ENCODE measurements at regions not wholly inside any gene's neighbourhood (a gene's known extent, or its start where the extent isn't known, plus 50 kb on each side); places are given as distances from the start of the nearest gene placed in this dataset.

DNA sequence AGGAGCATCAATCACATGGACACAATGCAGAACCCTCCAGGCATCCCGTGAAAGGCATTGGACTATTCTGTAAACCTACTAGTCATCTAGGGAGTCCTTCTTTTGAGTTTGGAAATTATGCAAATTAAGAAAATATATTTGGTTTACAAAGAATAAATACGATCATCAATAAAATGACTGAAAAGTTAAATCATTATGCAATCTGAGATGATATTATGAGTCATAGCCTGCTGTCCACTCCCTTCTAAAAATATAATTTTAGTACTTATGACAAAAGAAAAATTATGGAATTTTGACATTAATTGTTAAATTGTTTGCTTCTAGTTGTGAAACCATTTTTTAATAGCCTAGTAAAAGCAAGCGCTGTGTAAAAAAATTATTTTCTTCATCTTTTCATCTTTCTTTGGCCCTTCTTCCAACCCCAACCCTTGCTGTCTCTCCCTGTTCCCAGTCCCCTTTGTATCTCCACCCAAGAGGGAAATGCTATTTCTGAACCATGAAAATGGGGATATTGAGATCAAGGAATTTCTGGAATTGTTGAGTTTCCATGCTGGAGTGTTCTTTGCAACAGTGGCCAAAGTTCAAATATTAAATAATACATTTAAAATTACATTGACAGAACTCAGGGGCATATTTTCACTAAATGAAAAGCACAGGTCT, 599.8 kb downstream of the COL12A1 start:
- POLR2A ChIA-PET, result interaction anchor here (1.0 to 1.4 kb wide), 2 partner anchors 28 to 52 kb away, joined by 3 read pairs; no protein-coding TSS in a partner anchor
- H3K4me3 ChIP-seq (ENCODE audit: low read depth, low read length), result no peak overlapping the region
- CTCF ChIA-PET, result no interaction called here
- DNase-seq (ENCODE audit: low read depth, low spot score), result no peak
- TF ChIP-seq, protein P1, sequence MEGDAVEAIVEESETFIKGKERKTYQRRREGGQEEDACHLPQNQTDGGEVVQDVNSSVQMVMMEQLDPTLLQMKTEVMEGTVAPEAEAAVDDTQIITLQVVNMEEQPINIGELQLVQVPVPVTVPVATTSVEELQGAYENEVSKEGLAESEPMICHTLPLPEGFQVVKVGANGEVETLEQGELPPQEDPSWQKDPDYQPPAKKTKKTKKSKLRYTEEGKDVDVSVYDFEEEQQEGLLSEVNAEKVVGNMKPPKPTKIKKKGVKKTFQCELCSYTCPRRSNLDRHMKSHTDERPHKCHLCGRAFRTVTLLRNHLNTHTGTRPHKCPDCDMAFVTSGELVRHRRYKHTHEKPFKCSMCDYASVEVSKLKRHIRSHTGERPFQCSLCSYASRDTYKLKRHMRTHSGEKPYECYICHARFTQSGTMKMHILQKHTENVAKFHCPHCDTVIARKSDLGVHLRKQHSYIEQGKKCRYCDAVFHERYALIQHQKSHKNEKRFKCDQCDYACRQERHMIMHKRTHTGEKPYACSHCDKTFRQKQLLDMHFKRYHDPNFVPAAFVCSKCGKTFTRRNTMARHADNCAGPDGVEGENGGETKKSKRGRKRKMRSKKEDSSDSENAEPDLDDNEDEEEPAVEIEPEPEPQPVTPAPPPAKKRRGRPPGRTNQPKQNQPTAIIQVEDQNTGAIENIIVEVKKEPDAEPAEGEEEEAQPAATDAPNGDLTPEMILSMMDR (IDR thresholded peaks at IDR 0.05; ENCODE audit: insufficient read depth, low read length, missing control alignments), result no peak

GRCh38 chr6:74604279-74604678, 601.6 kb downstream of the COL12A1 start:
- ChIA-PET CTCF (interaction anchor here (0.9 to 1.9 kb wide), 2 partner anchors 195 kb away, joined by 4 to 9 read pairs; no protein-coding TSS in a partner anchor), POLR2A (no interaction called here)
- TF ChIP-seq, protein P1 (IDR thresholded peaks at IDR 0.05; ENCODE audit: insufficient read depth, low read length, missing control alignments), result no peak
- no peak for DNase-seq (ENCODE audit: low read depth, low spot score)
- H3K4me3 ChIP-seq (ENCODE audit: low read depth, low read length), result no peak overlapping the region

DNA sequence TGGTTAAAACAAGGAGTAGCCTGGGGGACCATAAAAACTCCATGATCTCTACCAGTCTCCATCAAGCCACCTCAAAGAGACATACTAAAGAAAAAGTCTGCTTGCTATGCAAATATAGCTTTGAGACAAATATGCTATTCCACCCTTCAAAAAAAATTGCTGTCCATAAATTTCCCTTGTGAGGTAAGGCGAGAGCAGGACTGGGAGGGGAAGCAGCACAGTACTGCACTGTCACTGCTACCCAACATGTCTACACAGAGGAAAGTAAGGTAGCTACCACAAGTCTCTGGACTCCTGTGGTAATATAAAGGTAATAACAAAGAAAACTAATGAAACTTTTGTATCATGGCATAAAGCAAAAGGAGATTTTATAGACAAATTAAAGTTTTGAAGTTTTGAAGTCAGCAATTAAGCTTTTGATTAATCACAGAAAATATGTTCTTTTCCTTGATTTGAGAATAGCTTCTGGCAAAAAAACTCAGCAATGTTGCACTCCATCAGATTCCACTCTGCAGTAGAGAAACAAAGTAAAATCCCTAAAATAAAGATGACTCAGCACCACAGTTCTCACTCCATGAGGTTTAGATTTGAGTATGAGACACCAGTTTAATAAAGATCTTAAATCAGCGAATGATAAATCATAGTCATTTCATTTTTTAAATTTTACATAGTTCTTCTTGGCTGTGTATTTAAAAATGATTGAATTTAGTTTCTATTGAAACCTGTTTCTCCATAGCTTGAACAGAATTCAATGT, 602.4 kb downstream of the COL12A1 start:
- POLR2A ChIA-PET, result no interaction called here
- no peak for DNase-seq (ENCODE audit: low read depth, low spot score)
- CTCF ChIA-PET, result interaction anchor here (0.7 to 1.9 kb wide), 2 partner anchors 24 to 194 kb away, joined by 3 to 9 read pairs; no protein-coding TSS in a partner anchor
- no peak overlapping the region for H3K4me3 ChIP-seq (ENCODE audit: low read depth, low read length)
- TF ChIP-seq, protein P1 (IDR thresholded peaks at IDR 0.05; ENCODE audit: insufficient read depth, low read length, missing control alignments), result no peak

GRCh38 chr6:74602206-74602605, 603.6 kb downstream of the COL12A1 start:
- H3K4me3 ChIP-seq (ENCODE audit: low read depth, low read length), result no peak overlapping the region
- TF ChIP-seq, protein P1 (IDR thresholded peaks at IDR 0.05; ENCODE audit: insufficient read depth, low read length, missing control alignments), result no peak
- CTCF ChIA-PET, result interaction anchor here (1.9 kb wide), 1 partner anchor 193 kb away, joined by 9 read pairs; no protein-coding TSS in a partner anchor
- POLR2A ChIA-PET, result no interaction called here
- no peak for DNase-seq (ENCODE audit: low read depth, low spot score)

- H3K4me3 ChIP-seq (ENCODE audit: low read depth, low read length), result no peak overlapping the region
- ChIA-PET POLR2A (no interaction called here), CTCF (interaction anchor here (1.5 kb wide), 1 partner anchor 17 kb away, joined by 4 read pairs; no protein-coding TSS in a partner anchor)
- TF ChIP-seq, protein P1 (IDR thresholded peaks at IDR 0.05; ENCODE audit: insufficient read depth, low read length, missing control alignments), result no peak
- no peak for DNase-seq (ENCODE audit: low read depth, low spot score)
These were observed 607.1 kb downstream of the COL12A1 start for GRCh38 chr6:74598462-74599393.
